H1 (cell line): ENCODE measurements at regions not wholly inside any gene's neighbourhood (a gene's known extent, or its start where the extent isn't known, plus 50 kb on each side); places are given as distances from the start of the nearest gene placed in this dataset.
A peak's percentile ranks its signal among the peaks of the same experiment; 100 is the strongest.

Experiments
- CTCF ChIA-PET: fragments of 300-600 bp; sonication (Branson Sonifier 250); formaldehyde crosslinking; loops from one replicate; lab custom pipeline; 2021; ENCODE audit not compliant: partially characterized antibody; lab: Charles Lee
- POLR2A ChIA-PET: fragments of 300-600 bp; sonication (Branson Sonifier 250); formaldehyde crosslinking; loops from one replicate; lab custom pipeline; 2021; ENCODE audit warnings: inconsistent platforms; ENCODE audit not compliant: partially characterized antibody; lab: Charles Lee
- DNase-seq, 2 experiments: peaks; one replicate each; pipeline versions ENCODE4 v3.0.0 to v3.0.0-alpha.2; 2010 to 2022; ENCODE audit warnings: low spot score in 2 of 2, low read depth in 1 of 2, mixed read lengths in 1 of 2
- FAIRE-seq: peaks from 2 replicates; lab custom pipeline; 2011; peaks lifted over from hg19 to GRCh38; lab: Jason Lieb, UNC
- H2AFZ ChIP-seq: 2 replicates; pipeline ENCODE4 v1.8.1; 2012; ENCODE audit warnings: low read length, inconsistent platforms
- H2AK5ac ChIP-seq: 2 replicates; pipeline ENCODE4 v1.6.1; 2013; ENCODE audit warnings: low read depth, low read length
- H2BK120ac ChIP-seq: replicated peaks from 2 replicates; pipeline ENCODE3; 2013; ENCODE audit warnings: low read depth, low read length, inconsistent platforms
- H2BK12ac ChIP-seq: 2 replicates; pipeline ENCODE4 v1.6.1; 2013; ENCODE audit warnings: low read depth, low read length
- H2BK15ac ChIP-seq: 2 replicates; pipeline ENCODE4 v1.6.1; 2013; ENCODE audit warnings: low read length
- H2BK20ac ChIP-seq: 2 replicates; pipeline ENCODE4 v1.6.1; 2013; ENCODE audit warnings: low read length
- H2BK5ac ChIP-seq: 2 replicates; pipeline ENCODE4 v1.6.1; 2013; ENCODE audit warnings: low read depth, low read length
- H3K14ac ChIP-seq: 2 replicates; pipeline ENCODE4 v1.6.1; 2013; ENCODE audit warnings: inconsistent platforms; ENCODE audit not compliant: insufficient read length
- H3K18ac ChIP-seq: 2 replicates; pipeline ENCODE4 v1.6.1; 2013; ENCODE audit warnings: low read length; ENCODE audit errors: extremely low read depth
- H3K23ac ChIP-seq: 2 replicates; pipeline ENCODE4 v1.6.1; 2013; ENCODE audit warnings: inconsistent platforms; ENCODE audit not compliant: insufficient read length
- H3K23me2 ChIP-seq: 2 replicates; pipeline ENCODE4 v1.6.1; 2013; ENCODE audit warnings: low read depth, low read length
- H3K27ac ChIP-seq: 2 replicates; pipeline ENCODE4 v1.6.1; 2011; ENCODE audit warnings: low read depth, low read length, inconsistent platforms
- H3K27me3 ChIP-seq, 4 experiments: replicated peaks in 1 of 4; 1 replicate in 1 of 4; 2 replicates in 3 of 4; pipeline versions ENCODE4 v1.6.1 to v1.8.1; 2011 to 2013; ENCODE audit warnings: low read length in 3 of 4, mild to moderate bottlenecking in 3 of 4, inconsistent platforms in 2 of 4, mixed read lengths in 2 of 4, moderate library complexity in 1 of 4; ENCODE audit not compliant: control insufficient read depth in 3 of 4, insufficient read depth in 3 of 4; ENCODE audit errors: extremely low read depth in 1 of 4
- H3K36me3 ChIP-seq, 4 experiments: 2 replicates each; pipeline versions ENCODE4 v1.6.1 to v1.8.1; 2011 to 2013; ENCODE audit warnings: mild to moderate bottlenecking in 4 of 4, low read length in 3 of 4, moderate library complexity in 2 of 4, control low read depth in 1 of 4, inconsistent platforms in 1 of 4; ENCODE audit not compliant: insufficient read depth in 4 of 4, control insufficient read depth in 2 of 4
- H3K4ac ChIP-seq: replicated peaks from 2 replicates; pipeline ENCODE3; 2013; ENCODE audit warnings: low read length, low read depth, mixed read lengths, inconsistent platforms; ENCODE audit not compliant: insufficient read length
- H3K4me1 ChIP-seq, 4 experiments: replicated peaks in 1 of 4; 1 replicate in 1 of 4; 2 replicates in 3 of 4; pipeline versions ENCODE4 v1.6.1 to v1.8.1; 2011 to 2013; ENCODE audit warnings: low read length in 3 of 4, inconsistent platforms in 2 of 4, mixed read lengths in 1 of 4; ENCODE audit not compliant: insufficient read depth in 4 of 4, control insufficient read depth in 3 of 4
- H3K4me2 ChIP-seq, 2 experiments: 2 replicates each; pipeline versions ENCODE4 v1.6.1 to v1.8.1; 2011 to 2013; ENCODE audit warnings: low read depth in 2 of 2, low read length in 2 of 2, control low read depth in 1 of 2, inconsistent platforms in 1 of 2, mild to moderate bottlenecking in 1 of 2; ENCODE audit not compliant: insufficient read depth in 1 of 2
- H3K4me3 ChIP-seq, 4 experiments: fragments of 200-600, 300-600 bp in 1 of 4; sonication (generic), shearing (Covaris generic), sonication (Bioruptor Twin) in 1 of 4; 2 replicates each; pipeline versions ENCODE4 v1.5.1 to v1.8.1; 2011 to 2016; ENCODE audit warnings: low read length in 4 of 4, low read depth in 3 of 4, control low read depth in 2 of 4, inconsistent platforms in 2 of 4, mild to moderate bottlenecking in 2 of 4, mixed read lengths in 1 of 4, moderate library complexity in 1 of 4; ENCODE audit not compliant: insufficient read depth in 2 of 4; ENCODE audit errors: extremely low read depth in 1 of 4
- H3K56ac ChIP-seq: replicated peaks from 2 replicates; pipeline ENCODE3; 2013; ENCODE audit warnings: low read depth, mild to moderate bottlenecking, mixed read lengths, low read length, inconsistent platforms; ENCODE audit not compliant: insufficient read length
- H3K79me1 ChIP-seq: 2 replicates; pipeline ENCODE4 v1.6.1; 2013; ENCODE audit warnings: low read depth, low read length, control low read depth
- H3K79me2 ChIP-seq, 2 experiments: 2 replicates each; pipeline versions ENCODE4 v1.6.1 to v1.8.1; 2012 to 2013; ENCODE audit warnings: low read length in 2 of 2, mild to moderate bottlenecking in 2 of 2, inconsistent platforms in 1 of 2; ENCODE audit not compliant: insufficient read depth in 2 of 2, control insufficient read depth in 1 of 2
- H3K9ac ChIP-seq, 4 experiments: replicated peaks in 1 of 4; 1 replicate in 1 of 4; 2 replicates in 3 of 4; pipeline versions ENCODE4 v1.6.1 to v1.8.1; 2011 to 2013; ENCODE audit warnings: low read depth in 3 of 4, low read length in 3 of 4, control low read depth in 2 of 4, mild to moderate bottlenecking in 2 of 4, moderate library complexity in 2 of 4, inconsistent platforms in 1 of 4; ENCODE audit errors: extremely low read depth in 1 of 4
- H3K9me3 ChIP-seq, 2 experiments: 2 replicates each; pipeline versions ENCODE4 v1.6.1 to v1.8.1; 2012 to 2013; ENCODE audit warnings: mild to moderate bottlenecking in 2 of 2, moderate library complexity in 2 of 2, control low read depth in 1 of 2, inconsistent platforms in 1 of 2, low read depth in 1 of 2, low read length in 1 of 2, mixed read lengths in 1 of 2; ENCODE audit not compliant: insufficient read depth in 2 of 2
- H4K20me1 ChIP-seq, 2 experiments: replicated peaks in 1 of 2; 2 replicates each; pipeline versions ENCODE3 to v1.8.1; 2011 to 2013; ENCODE audit warnings: inconsistent platforms in 2 of 2, low read length in 2 of 2, mild to moderate bottlenecking in 1 of 2; ENCODE audit not compliant: insufficient read depth in 2 of 2, control insufficient read depth in 1 of 2
- H4K5ac ChIP-seq: 2 replicates; pipeline ENCODE4 v1.6.1; 2013; ENCODE audit warnings: low read length, low read depth, mixed read lengths, inconsistent platforms; ENCODE audit not compliant: insufficient read length
- H4K8ac ChIP-seq: 2 replicates; pipeline ENCODE4 v1.8.0; 2013; ENCODE audit warnings: mild to moderate bottlenecking, moderate library complexity, low read length, inconsistent platforms; ENCODE audit not compliant: insufficient read depth; ENCODE audit errors: extremely low read depth
- H4K91ac ChIP-seq: replicated peaks from 2 replicates; pipeline ENCODE3; 2013; ENCODE audit warnings: low read length, mixed read lengths, inconsistent platforms; ENCODE audit not compliant: insufficient read length
- ATF3 ChIP-seq: IDR thresholded peaks from 2 replicates; pipeline ENCODE4 v1.6.1; 2011; ENCODE audit warnings: low read depth, mild to moderate bottlenecking, low read length; ENCODE audit not compliant: insufficient read depth
- BACH1 ChIP-seq: IDR thresholded peaks from 2 replicates; pipeline ENCODE4 v1.6.1; 2012; ENCODE audit warnings: low read length, improper control_type of control experiment
- CBX8 ChIP-seq: fragments of 300-800, 300-1000 bp; sonication (generic); IDR thresholded peaks from 2 replicates; pipeline ENCODE4 v1.7.1; 2016; ENCODE audit warnings: low read depth, low read length, borderline replicate concordance
- SIX5 ChIP-seq: IDR thresholded peaks from 2 replicates; pipeline ENCODE4 v1.6.1; 2011; ENCODE audit warnings: mild to moderate bottlenecking, low read depth, low read length
- TAF7 ChIP-seq: optimal IDR thresholded peaks from 2 replicates; pipeline ENCODE3; 2011; ENCODE audit warnings: low read depth, mild to moderate bottlenecking, inconsistent platforms, low read length, moderate library complexity, borderline replicate concordance
- WGBS, 2 experiments: shearing (Covaris generic) in 1 of 2; methylation state at CpG; one replicate each; pipeline versions ENCODE4 v1.1.6 to v1.1.7; 2013 to 2015; ENCODE audit warnings: low lambda C conversion rate in 2 of 2, mixed read lengths in 2 of 2, inconsistent platforms in 1 of 2, low coverage in 1 of 2, missing lambda C conversion rate in 1 of 2; ENCODE audit not compliant: insufficient replicate concordance in 2 of 2, insufficient coverage in 1 of 2, insufficient read length in 1 of 2; ENCODE audit errors: extremely low coverage in 1 of 2, missing lambda C conversion rate in 1 of 2; 5-methylcytosine and 5-hydroxymethylcytosine counted together

GRCh38 chr6:74928203-74928602, 277.6 kb downstream of the COL12A1 start:
- H2BK20ac ChIP-seq = no peak overlapping the region
- CTCF ChIA-PET = interaction anchor here (0.5 kb wide), 1 partner anchor 958 kb away, joined by 3 read pairs; no protein-coding TSS in a partner anchor
- 76% methylated on average over 4 of the region's 4 CpGs; no CpG with 5 or more reads in 1 of the 2 experiments for WGBS, 2 experiments
- FAIRE-seq = no peak
- H4K91ac ChIP-seq = no peak overlapping the region
- H3K4me2 ChIP-seq = no peak overlapping the region
- H3K9ac ChIP-seq = no peak overlapping the region; a peak in 1 of 7 replicates
- H2AK5ac ChIP-seq = no peak overlapping the region
- H3K18ac ChIP-seq = no peak overlapping the region
- no peak overlapping the region for H3K14ac ChIP-seq
- H3K9me3 ChIP-seq = no peaks in the 10 kb centered on the region
- H2BK5ac ChIP-seq = no peak overlapping the region
- no peaks in the 10 kb centered on the region for H3K23me2 ChIP-seq
- no peak overlapping the region for H2BK15ac ChIP-seq
- POLR2A ChIA-PET = no interaction called here
- H3K56ac ChIP-seq = no peak overlapping the region
- H3K4me1 ChIP-seq = peaks cover 0 to 4% (median 0%) of the 10 kb centered on the region in 4 experiments; a peak in 2 of 7 replicates
- H2BK12ac ChIP-seq = no peak overlapping the region
- H3K79me2 ChIP-seq = no peaks in the 10 kb centered on the region
- H3K4me3 ChIP-seq = no peak overlapping the region
- no peak for DNase-seq
- no peak overlapping the region for H3K4ac ChIP-seq
- no peaks in the 10 kb centered on the region for H3K36me3 ChIP-seq
- 0 out of 2 replicates have a peak overlapping the region, but pooled peaks have one; percentile 28 for H2AFZ ChIP-seq
- H4K20me1 ChIP-seq = no peaks in the 10 kb centered on the region
- no peak for TF ChIP-seq ATF3
- TF ChIP-seq TAF7 = no peak
- TF ChIP-seq CBX8 = no peak
- no peak for TF ChIP-seq SIX5
- no peak for TF ChIP-seq BACH1
- H3K79me1 ChIP-seq = no peaks in the 10 kb centered on the region
- no peak overlapping the region for H4K8ac ChIP-seq
- no peak overlapping the region for H3K27ac ChIP-seq
- no peak overlapping the region for H4K5ac ChIP-seq
- no peaks in the 10 kb centered on the region for H3K27me3 ChIP-seq
- H3K23ac ChIP-seq = no peak overlapping the region
- H2BK120ac ChIP-seq = no peak overlapping the region
